ENCODE measurements at regions not wholly inside any gene's neighbourhood (a gene's known extent, or its start where the extent isn't known, plus 50 kb on each side); places are given as distances from the start of the nearest gene placed in this dataset.

- no peak for DNase-seq (ENCODE audit: extremely low read depth in 1 of 2, low read depth in 1 of 2)
Observed at GRCh38 chr6:99867026-99867425, 127.0 kb downstream of the MCHR2 start.

GRCh38 chr6:99868074-99868702 is 125.8 kb downstream of the MCHR2 start:
- peak; percentile 19 to 45 for DNase-seq (ENCODE audit: extremely low read depth in 1 of 2, low read depth in 1 of 2)
